ENCODE measurements at regions not wholly inside any gene's neighbourhood (a gene's known extent, or its start where the extent isn't known, plus 50 kb on each side); places are given as distances from the start of the nearest gene placed in this dataset.

- no peak for DNase-seq (ENCODE audit: low read depth)
Observed at GRCh38 chr6:134455319-134455718, 137.4 kb upstream of the SGK1 start.

- DNase-seq (ENCODE audit: low read depth): no peak
Observed at GRCh38 chr6:134454794-134455193, 136.9 kb upstream of the SGK1 start.

- DNase-seq (ENCODE audit: low read depth): no peak
Observed at GRCh38 chr6:134453792-134454510, 136.0 kb upstream of the SGK1 start.

GRCh38 chr6:134452906-134453305 is 135.0 kb upstream of the SGK1 start:
- DNase-seq (ENCODE audit: low read depth): no peak

- DNase-seq (ENCODE audit: low read depth): no peak
Observed at GRCh38 chr6:134451529-134451928, 133.6 kb upstream of the SGK1 start.

- no peak for DNase-seq (ENCODE audit: low read depth)
Observed at GRCh38 chr6:134449781-134450180, 131.9 kb upstream of the SGK1 start.

GRCh38 chr6:134449004-134449403 is 131.1 kb upstream of the SGK1 start:
- DNase-seq (ENCODE audit: low read depth): no peak

- no peak for DNase-seq (ENCODE audit: low read depth)
Observed at GRCh38 chr6:134447883-134448387, 130.0 kb upstream of the SGK1 start.

GRCh38 chr6:134447423-134447822 is 129.5 kb upstream of the SGK1 start:
- DNase-seq (ENCODE audit: low read depth): no peak

- DNase-seq (ENCODE audit: low read depth): no peak
Observed at GRCh38 chr6:134446896-134447295, 129.0 kb upstream of the SGK1 start.

- no peak for DNase-seq (ENCODE audit: low read depth)
Observed at GRCh38 chr6:134446218-134446848, 128.4 kb upstream of the SGK1 start.

- no peak for DNase-seq (ENCODE audit: low read depth)
Observed at GRCh38 chr6:134443009-134443408, 125.1 kb upstream of the SGK1 start.

- DNase-seq (ENCODE audit: low read depth): no peak
Observed at GRCh38 chr6:134442073-134442472, 124.2 kb upstream of the SGK1 start.

- no peak for DNase-seq (ENCODE audit: low read depth)
Observed at GRCh38 chr6:134438837-134439236, 120.9 kb upstream of the SGK1 start.

GRCh38 chr6:134437376-134437775 is 119.5 kb upstream of the SGK1 start:
- no peak for DNase-seq (ENCODE audit: low read depth)

GRCh38 chr6:134436950-134437349 is 119.0 kb upstream of the SGK1 start:
- no peak for DNase-seq (ENCODE audit: low read depth)

- DNase-seq (ENCODE audit: low read depth): peak; percentile 33
Observed at GRCh38 chr6:134436281-134436815, 118.4 kb upstream of the SGK1 start.

GRCh38 chr6:134435814-134436280 is 117.9 kb upstream of the SGK1 start:
- no peak for DNase-seq (ENCODE audit: low read depth)

- no peak for DNase-seq (ENCODE audit: low read depth)
Observed at GRCh38 chr6:134434019-134434942, 116.4 kb upstream of the SGK1 start.

- DNase-seq (ENCODE audit: low read depth): no peak
Observed at GRCh38 chr6:134432036-134432435, 114.1 kb upstream of the SGK1 start.

- DNase-seq (ENCODE audit: low read depth): no peak
Observed at GRCh38 chr6:134431421-134431859, 113.5 kb upstream of the SGK1 start.

GRCh38 chr6:134429861-134430380 is 112.0 kb upstream of the SGK1 start:
- DNase-seq (ENCODE audit: low read depth): no peak
